ENCODE measurements at regions not wholly inside any gene's neighbourhood (a gene's known extent, or its start where the extent isn't known, plus 50 kb on each side); places are given as distances from the start of the nearest gene placed in this dataset.

DNA sequence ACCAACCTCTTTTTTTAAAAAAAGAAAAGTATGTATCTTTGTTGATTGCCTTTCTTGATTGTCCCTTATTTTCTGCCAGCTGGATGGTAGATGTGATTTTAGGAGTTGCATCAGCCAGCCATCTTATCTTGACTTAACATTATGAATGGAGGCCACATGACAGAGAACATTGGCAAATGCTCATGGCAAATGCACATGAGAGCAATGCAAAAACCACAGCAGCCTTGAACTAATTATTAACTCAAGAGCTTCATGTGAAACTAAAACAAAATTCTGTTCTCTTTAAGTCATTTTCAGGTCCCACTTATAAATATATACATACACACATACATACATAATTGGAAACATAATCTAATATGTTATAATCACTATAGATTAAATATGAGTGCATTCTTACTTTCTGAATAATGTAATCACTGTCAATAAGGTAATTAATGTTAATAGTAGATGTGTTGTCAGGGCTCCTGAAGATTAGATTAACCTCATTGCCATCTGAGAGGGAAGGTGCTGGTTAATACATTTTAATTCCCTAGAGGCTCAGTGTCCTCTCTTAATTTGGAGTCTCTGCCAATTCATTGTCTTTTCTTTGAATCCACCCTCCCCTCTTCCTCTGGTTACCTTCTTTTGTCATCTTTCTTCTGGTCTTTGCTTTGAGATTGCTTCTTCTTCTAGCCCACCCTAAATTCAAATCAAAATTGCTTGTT is 962.2 kb downstream of the ADGRL2 start:
- Histone ChIP-seq H3K9ac (no peak overlapping the region), H3K4me1 (no peaks in the 10 kb centered on the region), H3K27me3 (ENCODE audit: control insufficient read depth, insufficient read depth, low read length) (no peaks in the 10 kb centered on the region), H3K27ac (no peak overlapping the region), H3K79me2 (no peaks in the 10 kb centered on the region), H3K36me3 (ENCODE audit: control insufficient read depth, insufficient read depth, low read length) (no peaks in the 10 kb centered on the region), H3K4me3 (ENCODE audit: low read depth, low read length) (no peak overlapping the region), H3K9me3 (ENCODE audit: control insufficient read depth, low read length) (no peaks in the 10 kb centered on the region), H2AFZ (no peak overlapping the region), H3K4me2 (ENCODE audit: low read length) (no peak overlapping the region)
- TF ChIP-seq, protein P1, sequence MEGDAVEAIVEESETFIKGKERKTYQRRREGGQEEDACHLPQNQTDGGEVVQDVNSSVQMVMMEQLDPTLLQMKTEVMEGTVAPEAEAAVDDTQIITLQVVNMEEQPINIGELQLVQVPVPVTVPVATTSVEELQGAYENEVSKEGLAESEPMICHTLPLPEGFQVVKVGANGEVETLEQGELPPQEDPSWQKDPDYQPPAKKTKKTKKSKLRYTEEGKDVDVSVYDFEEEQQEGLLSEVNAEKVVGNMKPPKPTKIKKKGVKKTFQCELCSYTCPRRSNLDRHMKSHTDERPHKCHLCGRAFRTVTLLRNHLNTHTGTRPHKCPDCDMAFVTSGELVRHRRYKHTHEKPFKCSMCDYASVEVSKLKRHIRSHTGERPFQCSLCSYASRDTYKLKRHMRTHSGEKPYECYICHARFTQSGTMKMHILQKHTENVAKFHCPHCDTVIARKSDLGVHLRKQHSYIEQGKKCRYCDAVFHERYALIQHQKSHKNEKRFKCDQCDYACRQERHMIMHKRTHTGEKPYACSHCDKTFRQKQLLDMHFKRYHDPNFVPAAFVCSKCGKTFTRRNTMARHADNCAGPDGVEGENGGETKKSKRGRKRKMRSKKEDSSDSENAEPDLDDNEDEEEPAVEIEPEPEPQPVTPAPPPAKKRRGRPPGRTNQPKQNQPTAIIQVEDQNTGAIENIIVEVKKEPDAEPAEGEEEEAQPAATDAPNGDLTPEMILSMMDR (IDR thresholded peaks at IDR 0.05), result no peak

DNA sequence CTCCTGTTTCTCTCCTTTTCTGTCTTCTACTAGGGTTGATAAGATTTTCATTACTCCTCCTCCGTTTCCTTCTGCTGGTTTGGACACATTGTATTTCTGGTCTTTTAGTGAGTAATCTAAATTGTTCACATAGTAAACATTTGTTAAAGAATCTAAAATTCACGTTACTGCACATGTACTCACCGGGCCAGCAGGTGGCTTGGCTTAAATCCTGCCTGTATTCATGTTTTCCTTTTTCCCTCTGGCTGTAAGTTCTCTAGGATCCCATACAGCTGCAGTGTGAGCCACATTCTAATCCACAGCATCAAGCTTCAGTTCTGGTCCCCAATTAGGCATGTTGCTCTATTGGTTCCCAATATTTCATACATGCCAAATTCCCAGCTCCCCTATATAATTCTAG is 958.3 kb downstream of the ADGRL2 start:
- Histone ChIP-seq H3K9me3 (ENCODE audit: control insufficient read depth, low read length) (no peaks in the 10 kb centered on the region), H3K4me2 (ENCODE audit: low read length) (no peak overlapping the region), H3K36me3 (ENCODE audit: control insufficient read depth, insufficient read depth, low read length) (no peaks in the 10 kb centered on the region), H3K27me3 (ENCODE audit: control insufficient read depth, insufficient read depth, low read length) (no peaks in the 10 kb centered on the region), H3K79me2 (no peaks in the 10 kb centered on the region), H3K4me3 (ENCODE audit: low read depth, low read length) (no peak overlapping the region), H3K27ac (no peak overlapping the region), H3K9ac (no peak overlapping the region), H3K4me1 (no peaks in the 10 kb centered on the region), H2AFZ (no peak overlapping the region)
- TF ChIP-seq, protein P1 (IDR thresholded peaks at IDR 0.05), result no peak

DNA sequence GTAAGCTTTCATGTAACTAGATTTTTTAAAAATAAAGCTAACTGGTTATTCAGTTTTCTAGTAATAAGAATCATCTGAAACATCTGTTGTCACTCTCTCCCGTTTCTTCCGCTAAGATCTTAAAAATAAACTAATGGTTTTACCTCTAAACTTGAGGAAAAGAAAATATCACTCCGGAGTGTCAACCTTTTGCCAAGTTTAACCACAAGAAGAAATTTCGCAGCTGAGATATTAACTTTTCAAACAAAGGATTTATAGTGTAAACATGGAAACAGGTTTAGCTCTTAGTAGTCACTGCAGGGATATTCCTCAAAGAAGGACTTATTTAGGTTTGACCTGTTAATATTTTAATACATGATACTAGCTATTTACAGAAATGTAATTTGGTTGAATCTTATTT is 954.9 kb downstream of the ADGRL2 start:
- Histone ChIP-seq H3K4me3 (ENCODE audit: low read depth, low read length) (no peak overlapping the region), H3K27ac (no peak overlapping the region), H3K27me3 (ENCODE audit: control insufficient read depth, insufficient read depth, low read length) (no peaks in the 10 kb centered on the region), H3K9me3 (ENCODE audit: control insufficient read depth, low read length) (no peaks in the 10 kb centered on the region), H3K79me2 (no peaks in the 10 kb centered on the region), H2AFZ (no peak overlapping the region), H3K4me1 (no peaks in the 10 kb centered on the region), H3K36me3 (ENCODE audit: control insufficient read depth, insufficient read depth, low read length) (no peaks in the 10 kb centered on the region), H3K9ac (no peak overlapping the region), H3K4me2 (ENCODE audit: low read length) (no peak overlapping the region)
- TF ChIP-seq, protein P1 (IDR thresholded peaks at IDR 0.05), result no peak

DNA sequence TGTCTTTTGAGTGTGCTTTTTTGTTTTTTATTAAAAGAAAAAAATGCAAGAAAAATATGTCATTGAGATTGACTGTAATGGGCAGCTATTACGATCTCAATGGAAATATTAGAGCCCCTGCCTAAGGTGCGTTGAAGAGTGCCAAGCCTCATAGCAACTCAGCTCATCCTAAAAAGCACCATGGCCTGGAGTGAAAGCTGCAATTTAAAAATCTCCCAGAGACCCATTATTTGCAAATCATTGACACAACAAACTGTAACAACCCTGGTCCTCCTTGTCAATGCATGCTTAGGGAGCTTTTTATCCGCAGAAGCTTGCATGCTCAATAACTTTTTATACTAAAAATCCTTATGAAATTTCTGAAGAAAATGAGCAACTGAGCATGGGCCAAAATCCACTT is 954.5 kb downstream of the ADGRL2 start:
- Histone ChIP-seq H3K4me2 (ENCODE audit: low read length) (no peak overlapping the region), H3K36me3 (ENCODE audit: control insufficient read depth, insufficient read depth, low read length) (no peaks in the 10 kb centered on the region), H3K27me3 (ENCODE audit: control insufficient read depth, insufficient read depth, low read length) (no peaks in the 10 kb centered on the region), H3K79me2 (no peaks in the 10 kb centered on the region), H3K9ac (no peak overlapping the region), H3K9me3 (ENCODE audit: control insufficient read depth, low read length) (no peaks in the 10 kb centered on the region), H3K4me1 (no peaks in the 10 kb centered on the region), H3K4me3 (ENCODE audit: low read depth, low read length) (no peak overlapping the region), H2AFZ (no peak overlapping the region), H3K27ac (no peak overlapping the region)
- TF ChIP-seq, protein P1 (IDR thresholded peaks at IDR 0.05), result no peak

DNA sequence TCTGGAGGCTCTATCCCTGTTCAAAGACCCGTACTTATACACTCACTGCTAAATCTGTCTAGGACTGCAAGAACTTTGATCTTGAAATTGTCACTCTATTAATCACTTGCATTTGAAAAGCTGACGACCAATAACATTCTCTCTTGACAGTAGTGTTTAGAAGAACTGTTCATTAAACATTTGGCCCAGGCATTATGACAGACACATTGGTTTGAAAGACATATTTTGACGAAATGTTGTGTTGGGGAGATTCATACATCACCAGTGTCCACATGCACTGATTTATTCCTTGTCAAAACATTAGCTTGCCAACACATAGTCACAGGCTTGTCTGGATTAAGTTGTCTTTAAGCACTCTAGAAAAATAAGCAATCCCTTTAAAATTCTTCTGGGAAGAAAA is 951.3 kb downstream of the ADGRL2 start:
- Histone ChIP-seq H3K9me3 (ENCODE audit: control insufficient read depth, low read length) (no peaks in the 10 kb centered on the region), H3K27ac (no peak overlapping the region), H2AFZ (no peak overlapping the region), H3K27me3 (ENCODE audit: control insufficient read depth, insufficient read depth, low read length) (no peaks in the 10 kb centered on the region), H3K4me1 (no peaks in the 10 kb centered on the region), H3K4me2 (ENCODE audit: low read length) (no peak overlapping the region), H3K9ac (no peak overlapping the region), H3K36me3 (ENCODE audit: control insufficient read depth, insufficient read depth, low read length) (no peaks in the 10 kb centered on the region), H3K4me3 (ENCODE audit: low read depth, low read length) (no peak overlapping the region), H3K79me2 (no peaks in the 10 kb centered on the region)
- TF ChIP-seq, protein P1 (IDR thresholded peaks at IDR 0.05), result no peak

All from parathyroid adenoma (tissue), 2 donors.